HG03108 (cell line): ENCODE measurements at regions not wholly inside any gene's neighbourhood (a gene's known extent, or its start where the extent isn't known, plus 50 kb on each side); places are given as distances from the start of the nearest gene placed in this dataset.

Experiments used
- ATAC-seq: cut with Tn5 transposase; IDR thresholded peaks from one replicate; pipeline ENCODE4 v1.9.1; 2021; ENCODE audit warnings: moderate library complexity; ENCODE audit not compliant: unreplicated experiment

- no peak for ATAC-seq
Observed at GRCh38 chr5:119789406-119790117, 160.2 kb downstream of the FAM170A start.

GRCh38 chr5:119792161-119792799 lies 162.9 kb downstream of the FAM170A start:
- no peak for ATAC-seq

DNA sequence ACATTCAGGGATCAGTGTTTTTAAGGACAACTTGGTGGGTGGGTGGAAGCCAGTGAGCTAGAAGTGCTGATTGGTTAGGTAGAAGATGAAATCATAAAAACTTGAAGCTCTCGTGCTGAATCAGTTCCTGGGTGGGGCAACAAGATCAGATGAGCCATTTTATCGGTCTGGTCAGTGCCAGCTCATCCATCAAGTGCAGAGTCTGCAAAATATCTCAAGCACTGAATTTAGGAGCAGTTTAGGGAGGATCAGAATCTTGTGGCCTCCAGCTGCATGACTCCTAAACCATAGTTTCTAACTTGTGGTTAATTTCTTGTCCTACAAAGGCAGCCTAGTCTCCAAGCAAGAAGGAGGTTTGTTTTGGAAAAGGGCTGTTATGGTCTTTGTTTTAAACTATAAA lies 166.4 kb downstream of the FAM170A start:
- ATAC-seq: no peak

DNA sequence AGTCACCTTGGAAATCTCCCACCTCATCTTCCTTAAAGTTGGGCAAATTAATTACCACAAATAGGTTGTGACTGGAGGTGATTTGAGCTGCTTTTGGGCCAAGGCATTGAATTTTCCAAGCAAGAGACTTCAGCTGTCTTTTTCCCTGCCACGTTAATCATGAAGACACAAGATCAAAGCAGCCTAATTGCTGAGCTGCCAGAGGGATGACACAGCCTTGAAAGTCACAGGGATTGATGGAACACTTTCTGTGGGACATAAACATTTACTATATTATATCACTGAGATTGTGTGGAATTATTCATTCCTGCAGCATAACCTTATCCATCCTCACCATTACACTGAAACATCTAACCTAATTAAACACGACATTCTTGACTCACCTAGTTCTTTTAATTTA lies 172.2 kb downstream of the FAM170A start:
- no peak for ATAC-seq

- ATAC-seq: no peak
Observed at GRCh38 chr5:119808024-119808423, 178.7 kb downstream of the FAM170A start.

GRCh38 chr5:119808474-119808873 lies 179.1 kb downstream of the FAM170A start:
- no peak for ATAC-seq

GRCh38 chr5:119810217-119810616 lies 180.9 kb downstream of the FAM170A start:
- no peak for ATAC-seq

GRCh38 chr5:119811458-119811857 lies 182.1 kb downstream of the FAM170A start:
- no peak for ATAC-seq

GRCh38 chr5:119814655-119815054 lies 185.3 kb downstream of the FAM170A start:
- no peak for ATAC-seq

- ATAC-seq: no peak
Observed at GRCh38 chr5:119816055-119816454, 186.7 kb downstream of the FAM170A start.

DNA sequence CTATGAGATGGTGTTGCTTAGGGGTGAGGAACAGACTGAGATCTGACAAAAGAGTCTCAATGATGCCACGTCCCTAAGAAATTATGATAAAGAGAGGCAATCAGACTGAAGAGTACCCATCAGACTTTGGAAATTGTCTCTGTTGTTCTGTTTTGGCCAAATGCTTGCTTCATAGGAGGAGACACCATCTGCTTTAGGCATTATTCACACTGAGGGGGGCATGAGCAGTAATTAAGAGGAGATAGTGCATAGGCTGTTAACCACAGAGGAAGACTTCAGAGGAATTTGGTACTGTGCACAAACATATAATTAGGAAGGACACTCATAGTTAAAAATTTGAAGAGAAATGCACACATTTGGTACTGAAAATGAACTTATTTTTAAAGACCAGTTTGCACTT lies 190.7 kb downstream of the FAM170A start:
- no peak for ATAC-seq

- ATAC-seq: no peak
Observed at GRCh38 chr5:119820608-119821007, 191.2 kb downstream of the FAM170A start.

- ATAC-seq: no peak
Observed at GRCh38 chr5:119828541-119828940, 199.2 kb downstream of the FAM170A start.

DNA sequence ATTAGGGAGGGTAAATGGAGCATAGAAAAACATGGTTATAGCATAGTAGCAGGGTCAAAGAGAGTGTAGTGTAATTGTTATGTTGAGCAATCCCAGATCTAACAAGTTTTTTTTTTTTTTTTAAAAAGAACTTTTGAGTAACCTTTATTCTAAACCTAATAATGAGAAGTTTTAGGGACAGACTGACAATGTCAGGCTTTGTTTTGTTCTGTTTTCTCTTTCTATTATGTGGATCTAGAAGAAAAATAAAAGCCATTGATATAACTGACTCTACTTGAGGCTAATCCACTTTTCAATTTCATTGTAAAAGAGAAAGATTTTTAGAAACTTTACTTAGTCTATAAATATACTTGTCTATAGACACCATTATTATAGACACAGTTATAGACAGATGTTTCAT lies 200.0 kb downstream of the FAM170A start:
- ATAC-seq: no peak

- ATAC-seq: no peak
Observed at GRCh38 chr5:119833176-119833575, 203.8 kb downstream of the FAM170A start.

GRCh38 chr5:119840175-119840574 lies 210.8 kb downstream of the FAM170A start:
- no peak for ATAC-seq

- no peak for ATAC-seq
Observed at GRCh38 chr5:119852140-119852539, 222.8 kb downstream of the FAM170A start.

GRCh38 chr5:119860463-119860862 lies 231.1 kb downstream of the FAM170A start:
- no peak for ATAC-seq

- no peak for ATAC-seq
Observed at GRCh38 chr5:119862619-119863018, 233.3 kb downstream of the FAM170A start.

DNA sequence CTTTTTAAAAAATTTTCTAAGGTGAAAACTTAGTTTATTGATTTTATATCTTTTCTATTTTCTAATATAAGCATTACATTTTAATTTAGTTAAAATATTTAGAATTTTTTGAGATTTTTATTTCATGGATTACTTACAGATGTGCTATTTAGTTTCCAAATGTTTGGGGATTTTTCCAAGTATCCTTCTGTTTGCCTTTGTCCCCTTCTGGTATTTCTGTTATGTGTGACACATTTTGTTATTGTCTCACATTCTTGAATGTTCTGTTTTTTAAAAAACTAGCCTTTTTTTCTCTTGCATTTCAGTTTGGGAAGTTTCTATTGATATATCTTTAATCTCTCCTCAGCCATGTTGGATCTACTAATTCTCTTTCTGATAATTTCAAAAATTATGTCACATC lies 234.9 kb downstream of the FAM170A start:
- ATAC-seq: no peak

GRCh38 chr5:119873611-119874010 lies 244.3 kb downstream of the FAM170A start:
- ATAC-seq: no peak

DNA sequence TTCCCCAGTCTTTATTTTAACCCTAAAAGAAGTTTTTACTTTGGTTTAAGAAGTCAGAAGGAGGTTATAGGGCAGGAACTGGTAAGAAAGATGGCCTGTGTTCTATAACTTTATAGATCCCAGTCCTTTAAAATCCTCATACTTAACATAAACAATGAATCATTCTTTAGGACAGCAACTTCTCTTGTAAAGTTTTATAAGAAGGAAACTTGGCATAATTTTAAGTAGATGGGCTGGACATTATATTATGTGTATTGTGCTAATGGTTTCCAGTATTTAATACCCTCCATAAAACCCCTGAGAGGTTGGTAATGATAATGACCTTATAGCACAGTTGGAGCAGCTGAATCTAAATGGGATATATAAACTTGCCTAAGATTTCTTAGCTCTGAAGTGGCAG lies 247.2 kb downstream of the FAM170A start:
- no peak for ATAC-seq

DNA sequence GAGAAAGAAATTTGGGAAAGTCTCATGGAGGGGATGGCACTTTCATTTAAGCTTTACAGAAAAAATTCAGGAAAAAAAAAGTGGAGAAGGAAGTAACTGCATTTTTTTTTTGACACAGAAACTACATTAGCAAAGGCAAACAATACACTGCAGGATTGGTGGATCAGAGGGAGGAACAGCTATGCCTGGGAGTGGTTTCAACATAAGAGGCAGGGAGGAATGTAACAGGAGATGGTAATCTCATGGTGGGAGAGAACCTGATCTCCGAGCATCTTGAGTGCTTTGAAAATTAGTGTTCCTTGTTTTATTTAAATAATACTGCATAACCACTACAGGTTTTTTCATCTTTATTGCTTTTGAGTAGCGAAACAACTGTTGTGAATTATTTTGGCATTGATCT lies 249.4 kb downstream of the FAM170A start:
- no peak for ATAC-seq
